MM.1S (cell line): ENCODE measurements at regions not wholly inside any gene's neighbourhood (a gene's known extent, or its start where the extent isn't known, plus 50 kb on each side); places are given as distances from the start of the nearest gene placed in this dataset.

Source experiments
- EZH2 ChIP-seq: fragments of 300-600 bp; sonication (generic); optimal IDR thresholded peaks from 2 replicates; pipeline ENCODE3; 2017; ENCODE audit warnings: low read depth, mild to moderate bottlenecking, antibody characterized with exemption, low read length, mixed read lengths
- EZH2phosphoT487 ChIP-seq: fragments of 300-600 bp; sonication (generic); IDR thresholded peaks from 2 replicates; pipeline ENCODE4 v1.6.1; 2018; ENCODE audit warnings: antibody characterized with exemption, low read length
- TF ChIP-seq, protein P1 (sequence below): fragments of 300-600 bp; sonication (generic); IDR thresholded peaks from 2 replicates; pipeline ENCODE4 v1.5.1; 2016; ENCODE audit warnings: antibody characterized with exemption, low read length, mixed read lengths

DNA sequence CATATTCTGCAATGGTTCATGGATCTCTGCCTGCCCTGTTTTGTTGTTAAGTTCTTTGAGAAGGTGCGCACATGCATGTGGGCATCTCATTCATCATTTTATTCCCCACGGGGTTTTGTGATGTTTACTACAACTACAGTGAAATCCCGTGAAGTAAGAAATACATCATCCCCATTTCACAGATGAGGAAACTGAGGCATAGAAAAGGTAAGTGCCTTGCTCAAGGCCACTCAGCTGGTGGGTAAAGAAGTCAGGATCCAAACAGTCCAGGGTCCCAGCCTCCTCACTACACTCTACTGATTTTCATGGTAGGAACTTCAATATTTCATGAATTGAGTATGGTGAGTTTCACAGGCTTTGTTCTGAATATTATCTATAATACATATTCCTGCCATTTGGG is 72.6 kb downstream of the CYP26A1 start:
- TF ChIP-seq, protein P1, sequence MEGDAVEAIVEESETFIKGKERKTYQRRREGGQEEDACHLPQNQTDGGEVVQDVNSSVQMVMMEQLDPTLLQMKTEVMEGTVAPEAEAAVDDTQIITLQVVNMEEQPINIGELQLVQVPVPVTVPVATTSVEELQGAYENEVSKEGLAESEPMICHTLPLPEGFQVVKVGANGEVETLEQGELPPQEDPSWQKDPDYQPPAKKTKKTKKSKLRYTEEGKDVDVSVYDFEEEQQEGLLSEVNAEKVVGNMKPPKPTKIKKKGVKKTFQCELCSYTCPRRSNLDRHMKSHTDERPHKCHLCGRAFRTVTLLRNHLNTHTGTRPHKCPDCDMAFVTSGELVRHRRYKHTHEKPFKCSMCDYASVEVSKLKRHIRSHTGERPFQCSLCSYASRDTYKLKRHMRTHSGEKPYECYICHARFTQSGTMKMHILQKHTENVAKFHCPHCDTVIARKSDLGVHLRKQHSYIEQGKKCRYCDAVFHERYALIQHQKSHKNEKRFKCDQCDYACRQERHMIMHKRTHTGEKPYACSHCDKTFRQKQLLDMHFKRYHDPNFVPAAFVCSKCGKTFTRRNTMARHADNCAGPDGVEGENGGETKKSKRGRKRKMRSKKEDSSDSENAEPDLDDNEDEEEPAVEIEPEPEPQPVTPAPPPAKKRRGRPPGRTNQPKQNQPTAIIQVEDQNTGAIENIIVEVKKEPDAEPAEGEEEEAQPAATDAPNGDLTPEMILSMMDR: no peak
- TF ChIP-seq EZH2 (no peak), EZH2phosphoT487 (no peak)
